ENCODE measurements at regions not wholly inside any gene's neighbourhood (a gene's known extent, or its start where the extent isn't known, plus 50 kb on each side); places are given as distances from the start of the nearest gene placed in this dataset.

DNA sequence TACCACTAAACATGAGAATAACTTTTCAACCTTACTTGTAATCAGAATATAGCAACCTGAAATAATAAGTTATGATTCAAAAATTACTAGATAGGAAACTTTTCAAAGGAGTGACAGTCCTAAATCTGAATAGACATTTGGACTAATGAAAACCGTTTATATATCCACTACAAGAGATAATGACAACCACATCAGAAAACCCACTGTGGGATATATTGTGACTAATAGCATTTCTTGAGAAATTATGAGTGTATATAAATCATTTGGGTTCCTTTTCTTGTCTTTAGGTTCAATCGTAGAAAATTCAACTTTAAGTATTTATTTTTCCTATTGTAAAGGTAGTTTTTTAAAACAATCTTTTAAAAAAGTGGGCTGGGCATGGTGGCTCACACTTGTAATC lies 170.2 kb upstream of the PRSS58 start:
- DNase-seq = no peak
- Histone ChIP-seq H3K27me3 (no peaks in the 10 kb centered on the region), H3K9me3 (no peaks in the 10 kb centered on the region), H3K4me1 (no peaks in the 10 kb centered on the region), H3K4me3 (no peak overlapping the region), H3K9ac (ENCODE audit: low read depth in 2 of 2, low read length in 2 of 2) (no peak overlapping the region), H3K36me3 (no peaks in the 10 kb centered on the region), H3K27ac (no peak overlapping the region)
- intact Hi-C loops (cut with DNase I) = no loop called here
- TF ChIP-seq, protein P1, sequence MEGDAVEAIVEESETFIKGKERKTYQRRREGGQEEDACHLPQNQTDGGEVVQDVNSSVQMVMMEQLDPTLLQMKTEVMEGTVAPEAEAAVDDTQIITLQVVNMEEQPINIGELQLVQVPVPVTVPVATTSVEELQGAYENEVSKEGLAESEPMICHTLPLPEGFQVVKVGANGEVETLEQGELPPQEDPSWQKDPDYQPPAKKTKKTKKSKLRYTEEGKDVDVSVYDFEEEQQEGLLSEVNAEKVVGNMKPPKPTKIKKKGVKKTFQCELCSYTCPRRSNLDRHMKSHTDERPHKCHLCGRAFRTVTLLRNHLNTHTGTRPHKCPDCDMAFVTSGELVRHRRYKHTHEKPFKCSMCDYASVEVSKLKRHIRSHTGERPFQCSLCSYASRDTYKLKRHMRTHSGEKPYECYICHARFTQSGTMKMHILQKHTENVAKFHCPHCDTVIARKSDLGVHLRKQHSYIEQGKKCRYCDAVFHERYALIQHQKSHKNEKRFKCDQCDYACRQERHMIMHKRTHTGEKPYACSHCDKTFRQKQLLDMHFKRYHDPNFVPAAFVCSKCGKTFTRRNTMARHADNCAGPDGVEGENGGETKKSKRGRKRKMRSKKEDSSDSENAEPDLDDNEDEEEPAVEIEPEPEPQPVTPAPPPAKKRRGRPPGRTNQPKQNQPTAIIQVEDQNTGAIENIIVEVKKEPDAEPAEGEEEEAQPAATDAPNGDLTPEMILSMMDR (IDR thresholded peaks at IDR 0.05) = no peak

DNA sequence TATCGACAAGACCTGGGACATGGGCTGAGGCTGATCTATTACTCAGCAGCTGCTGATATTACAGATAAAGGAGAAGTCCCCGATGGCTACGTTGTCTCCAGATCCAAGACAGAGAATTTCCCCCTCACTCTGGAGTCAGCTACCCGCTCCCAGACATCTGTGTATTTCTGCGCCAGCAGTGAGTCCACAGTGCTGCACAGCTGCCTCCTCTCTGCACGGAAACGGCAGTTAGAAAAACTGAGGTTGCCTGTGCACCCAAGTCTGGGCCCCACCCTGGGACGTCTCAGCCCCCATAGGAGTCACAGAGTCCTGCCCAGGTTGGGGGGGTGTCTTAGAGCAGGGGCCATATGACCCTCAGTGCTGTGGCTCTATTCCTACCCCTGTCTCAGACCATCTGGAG lies 167.4 kb upstream of the PRSS58 start:
- TF ChIP-seq, protein P1 (IDR thresholded peaks at IDR 0.05) = no peak
- no peak overlapping the region for H3K4me3 ChIP-seq
- DNase-seq = no peak
- H3K9ac ChIP-seq (ENCODE audit: low read depth in 2 of 2, low read length in 2 of 2) = no peak overlapping the region
- H3K4me1 ChIP-seq = no peaks in the 10 kb centered on the region
- H3K27ac ChIP-seq = no peak overlapping the region
- H3K9me3 ChIP-seq = no peaks in the 10 kb centered on the region
- intact Hi-C loops (cut with DNase I) = no loop called here
- H3K27me3 ChIP-seq = no peaks in the 10 kb centered on the region
- no peaks in the 10 kb centered on the region for H3K36me3 ChIP-seq

DNA sequence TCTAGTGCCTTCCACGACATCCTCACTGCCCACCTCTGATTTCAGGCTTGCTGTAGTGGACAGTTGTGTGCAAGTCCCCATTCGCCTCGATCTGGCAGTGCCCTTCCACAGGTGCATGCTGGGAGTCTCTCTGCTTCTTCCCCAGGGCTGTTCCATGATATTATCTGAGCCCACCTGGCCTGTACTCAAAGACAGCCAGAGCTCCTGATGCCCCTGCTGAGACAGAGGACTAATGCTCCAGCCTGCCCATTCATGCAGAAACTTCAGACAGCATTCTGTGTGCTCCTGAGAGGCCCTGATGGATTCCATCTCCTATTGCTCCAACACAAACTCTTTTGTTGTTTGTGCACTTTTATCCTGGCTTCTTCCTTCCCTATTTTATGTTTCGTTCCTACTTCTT lies 164.8 kb upstream of the PRSS58 start:
- intact Hi-C loops (cut with DNase I) = no loop called here
- Histone ChIP-seq H3K27me3 (no peaks in the 10 kb centered on the region), H3K4me1 (no peaks in the 10 kb centered on the region), H3K9me3 (no peaks in the 10 kb centered on the region), H3K4me3 (no peak overlapping the region), H3K27ac (no peak overlapping the region), H3K36me3 (no peaks in the 10 kb centered on the region), H3K9ac (ENCODE audit: low read depth in 2 of 2, low read length in 2 of 2) (no peak overlapping the region)
- TF ChIP-seq, protein P1 (IDR thresholded peaks at IDR 0.05) = no peak
- no peak for DNase-seq

DNA sequence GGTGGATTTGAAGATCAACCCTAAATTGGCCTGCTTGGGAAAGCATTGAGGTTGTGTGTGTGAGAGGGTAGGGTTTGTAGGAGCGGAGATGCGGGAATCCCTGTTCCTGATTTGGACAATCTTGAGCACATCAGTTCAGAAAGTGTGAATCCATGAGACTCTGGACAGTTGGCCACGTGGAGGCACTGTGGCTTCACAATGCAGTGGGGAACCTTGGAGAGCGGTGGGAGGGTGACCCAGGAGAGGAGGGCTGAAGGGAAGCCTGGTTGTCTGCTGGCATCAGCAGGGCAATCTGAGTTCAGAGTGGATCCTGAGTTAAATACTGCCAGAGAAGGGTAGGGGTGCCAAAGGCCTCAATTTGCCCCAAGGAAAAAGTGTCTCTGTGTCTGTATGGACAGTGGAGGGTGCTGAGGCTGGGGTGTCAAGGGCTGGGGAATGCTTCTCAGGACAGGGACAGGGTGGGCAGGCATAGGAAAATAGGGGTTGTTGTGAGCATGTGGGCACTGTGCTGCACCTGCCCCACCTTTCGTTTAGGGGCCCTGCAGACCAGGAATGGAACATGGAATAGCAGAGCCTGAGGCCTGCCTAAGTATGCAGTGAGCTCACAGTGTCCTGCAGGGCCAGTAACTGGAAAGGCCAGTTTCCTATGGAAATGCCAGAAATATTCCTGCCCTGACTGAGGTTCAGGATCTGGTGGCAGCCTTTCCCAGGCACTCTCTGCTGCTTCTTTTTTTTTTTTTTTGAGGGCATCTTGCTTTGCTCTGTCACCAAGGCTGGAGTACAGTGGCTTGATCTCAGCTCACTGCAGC lies 162.9 kb upstream of the PRSS58 start:
- TF ChIP-seq, protein P1 (IDR thresholded peaks at IDR 0.05) = no peak
- H3K9ac ChIP-seq (ENCODE audit: low read depth in 2 of 2, low read length in 2 of 2) = no peak overlapping the region
- intact Hi-C loops (cut with DNase I) = no loop called here
- H3K4me1 ChIP-seq = no peaks in the 10 kb centered on the region
- no peak overlapping the region for H3K4me3 ChIP-seq
- no peaks in the 10 kb centered on the region for H3K9me3 ChIP-seq
- H3K27ac ChIP-seq = no peak overlapping the region
- DNase-seq = no peak
- no peaks in the 10 kb centered on the region for H3K27me3 ChIP-seq
- no peaks in the 10 kb centered on the region for H3K36me3 ChIP-seq

DNA sequence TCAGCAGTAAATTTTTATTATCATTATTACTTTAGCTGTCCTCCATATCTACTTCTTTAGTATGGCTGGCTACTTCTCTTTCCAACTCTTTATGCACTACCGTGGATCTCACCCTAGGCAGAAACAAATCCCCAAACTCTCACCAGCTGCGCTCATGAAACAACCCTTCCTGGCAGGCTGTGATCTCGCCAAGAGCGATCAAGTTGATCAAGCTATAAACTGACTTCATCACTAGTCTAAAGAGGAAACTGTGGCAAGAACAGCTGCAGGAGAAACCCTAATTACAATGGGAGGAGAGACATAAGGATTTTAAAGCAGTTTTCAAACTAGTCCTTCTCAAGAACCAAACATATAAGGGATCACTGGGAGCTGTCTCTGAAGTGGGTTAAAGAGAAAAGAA lies 160.5 kb upstream of the PRSS58 start:
- DNase-seq = no peak
- Histone ChIP-seq H3K27me3 (no peaks in the 10 kb centered on the region), H3K27ac (no peak overlapping the region), H3K9ac (ENCODE audit: low read depth in 2 of 2, low read length in 2 of 2) (no peak overlapping the region), H3K4me1 (no peaks in the 10 kb centered on the region), H3K4me3 (no peak overlapping the region), H3K9me3 (no peaks in the 10 kb centered on the region), H3K36me3 (no peaks in the 10 kb centered on the region)
- intact Hi-C loops (cut with DNase I) = no loop called here
- TF ChIP-seq, protein P1 (IDR thresholded peaks at IDR 0.05) = no peak
